Left ventricle myocardium inferior (tissue), 1 donor: ENCODE measurements at regions not wholly inside any gene's neighbourhood (a gene's known extent, or its start where the extent isn't known, plus 50 kb on each side); places are given as distances from the start of the nearest gene placed in this dataset.

Experiments used
- DNase-seq: peaks from one replicate; pipeline ENCODE4 v3.0.0-alpha.2; 2020
- H3K27ac ChIP-seq: fragments of 200-600 bp; replicated peaks from 2 replicates; pipeline ENCODE4 v1.8.0; 2021
- H3K27me3 ChIP-seq: fragments of 200-600 bp; 2 replicates; pipeline ENCODE4 v1.8.0; 2021; ENCODE audit warnings: low read depth
- H3K36me3 ChIP-seq: fragments of 200-600 bp; 2 replicates; pipeline ENCODE4 v1.8.0; 2021
- H3K4me1 ChIP-seq: fragments of 200-600 bp; 2 replicates; pipeline ENCODE4 v1.8.0; 2021
- H3K4me3 ChIP-seq: fragments of 200-600 bp; 2 replicates; pipeline ENCODE4 v1.8.0; 2021; ENCODE audit warnings: mild to moderate bottlenecking, moderate library complexity
- H3K9me3 ChIP-seq: fragments of 200-600 bp; replicated peaks from 2 replicates; pipeline ENCODE4 v1.8.0; 2021
- intact Hi-C: fragments of 100-400 bp; cut with micrococcal nuclease; formaldehyde crosslinking; loops from one replicate; pipeline ENCODE4 v1.11.0; 2022
- TF ChIP-seq, protein P1 (sequence below): fragments of 200-600 bp; IDR thresholded peaks from 2 replicates; pipeline ENCODE4 v1.8.0; 2021; ENCODE audit warnings: antibody characterized with exemption, mild to moderate bottlenecking, borderline replicate concordance
- donor health status: DM: no; HTN: yes; CAD: no; lungs with severe emphysema.

- intact Hi-C loops = no loop called here
- TF ChIP-seq, protein P1, sequence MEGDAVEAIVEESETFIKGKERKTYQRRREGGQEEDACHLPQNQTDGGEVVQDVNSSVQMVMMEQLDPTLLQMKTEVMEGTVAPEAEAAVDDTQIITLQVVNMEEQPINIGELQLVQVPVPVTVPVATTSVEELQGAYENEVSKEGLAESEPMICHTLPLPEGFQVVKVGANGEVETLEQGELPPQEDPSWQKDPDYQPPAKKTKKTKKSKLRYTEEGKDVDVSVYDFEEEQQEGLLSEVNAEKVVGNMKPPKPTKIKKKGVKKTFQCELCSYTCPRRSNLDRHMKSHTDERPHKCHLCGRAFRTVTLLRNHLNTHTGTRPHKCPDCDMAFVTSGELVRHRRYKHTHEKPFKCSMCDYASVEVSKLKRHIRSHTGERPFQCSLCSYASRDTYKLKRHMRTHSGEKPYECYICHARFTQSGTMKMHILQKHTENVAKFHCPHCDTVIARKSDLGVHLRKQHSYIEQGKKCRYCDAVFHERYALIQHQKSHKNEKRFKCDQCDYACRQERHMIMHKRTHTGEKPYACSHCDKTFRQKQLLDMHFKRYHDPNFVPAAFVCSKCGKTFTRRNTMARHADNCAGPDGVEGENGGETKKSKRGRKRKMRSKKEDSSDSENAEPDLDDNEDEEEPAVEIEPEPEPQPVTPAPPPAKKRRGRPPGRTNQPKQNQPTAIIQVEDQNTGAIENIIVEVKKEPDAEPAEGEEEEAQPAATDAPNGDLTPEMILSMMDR = no peak
- H3K36me3 ChIP-seq = no peaks in the 10 kb centered on the region
- DNase-seq = no peak
- no peaks in the 10 kb centered on the region for H3K9me3 ChIP-seq
- no peaks in the 10 kb centered on the region for H3K4me1 ChIP-seq
- H3K27ac ChIP-seq = no peak overlapping the region
- H3K27me3 ChIP-seq = no peaks in the 10 kb centered on the region
- H3K4me3 ChIP-seq = no peak overlapping the region
Measured at GRCh38 chrX:128739539-128739938, 687.3 kb upstream of the ACTRT1 start.

DNA sequence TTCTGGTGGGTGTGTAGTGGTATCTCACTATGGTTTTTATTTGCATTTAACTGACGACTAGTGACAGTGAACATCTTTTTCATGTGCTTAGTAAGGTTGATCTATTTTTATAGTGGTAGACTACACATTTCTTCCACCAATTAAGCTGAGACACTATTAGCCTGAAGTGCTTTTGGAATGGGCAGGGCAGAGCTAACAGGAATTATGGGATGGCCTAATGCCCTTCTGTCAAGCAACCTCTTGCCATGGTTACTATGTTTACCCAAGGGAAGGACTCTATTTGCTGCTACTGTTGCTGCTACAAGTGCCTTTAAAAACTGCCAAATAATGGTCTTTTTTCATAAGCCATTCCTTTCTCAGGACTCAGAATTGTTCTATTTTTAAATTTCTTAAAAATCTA, 676.7 kb upstream of the ACTRT1 start:
- TF ChIP-seq, protein P1 = no peak
- Histone ChIP-seq H3K4me3 (no peak overlapping the region), H3K36me3 (no peaks in the 10 kb centered on the region), H3K4me1 (no peaks in the 10 kb centered on the region), H3K27me3 (no peaks in the 10 kb centered on the region), H3K9me3 (no peaks in the 10 kb centered on the region), H3K27ac (no peak overlapping the region)
- no peak for DNase-seq
- intact Hi-C loops = no loop called here

DNA sequence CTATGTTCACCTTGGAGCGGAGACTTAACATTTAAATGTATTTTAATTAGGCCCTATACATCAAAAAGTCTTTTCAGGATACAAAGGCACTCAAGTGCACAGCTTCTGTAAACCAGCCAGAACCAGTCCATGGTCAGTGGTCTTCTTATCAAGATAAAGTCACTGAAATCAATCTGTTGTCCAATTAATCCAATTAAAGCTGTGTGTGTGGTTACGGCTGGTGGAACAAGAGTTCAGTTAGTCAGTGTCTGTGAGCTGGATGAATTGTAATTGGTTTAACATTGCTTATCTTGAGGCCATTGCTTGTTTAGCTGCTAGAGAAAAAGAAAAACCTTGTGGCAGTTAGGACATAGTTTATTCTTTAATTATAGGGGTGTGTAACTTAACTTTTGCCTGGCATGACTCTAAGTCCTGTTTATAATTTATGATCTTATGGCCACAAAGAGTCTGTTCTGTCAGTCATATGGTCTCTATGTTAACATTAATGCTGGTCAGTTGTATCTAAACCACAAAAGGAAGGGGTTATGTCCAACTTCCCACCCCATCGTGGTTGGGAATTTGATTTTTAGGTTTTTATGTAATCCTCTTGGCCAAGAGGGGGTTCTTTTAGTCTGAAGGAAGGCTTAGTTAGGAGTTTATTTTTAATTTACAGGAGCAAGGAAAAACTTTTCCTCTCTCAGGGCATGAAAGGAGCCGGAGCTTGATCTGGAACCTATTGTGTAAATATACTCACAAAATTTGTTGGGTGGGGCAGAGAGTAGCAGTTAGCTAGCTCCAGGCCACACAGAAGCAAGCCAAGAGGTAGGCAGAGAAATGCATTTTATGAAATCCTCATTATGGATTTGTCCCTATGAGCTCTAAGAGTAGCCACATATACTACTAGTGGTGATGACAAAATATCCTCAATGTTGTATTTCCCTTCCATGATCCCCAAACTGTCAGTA, 665.7 kb upstream of the ACTRT1 start:
- H3K4me3 ChIP-seq = no peak overlapping the region
- no peaks in the 10 kb centered on the region for H3K4me1 ChIP-seq
- H3K27ac ChIP-seq = no peak overlapping the region
- TF ChIP-seq, protein P1 = no peak
- DNase-seq = no peak
- no peaks in the 10 kb centered on the region for H3K9me3 ChIP-seq
- intact Hi-C loops = no loop called here
- H3K36me3 ChIP-seq = no peaks in the 10 kb centered on the region
- H3K27me3 ChIP-seq = no peaks in the 10 kb centered on the region

- Histone ChIP-seq H3K9me3 (no peaks in the 10 kb centered on the region), H3K27ac (no peak overlapping the region), H3K4me1 (no peaks in the 10 kb centered on the region), H3K4me3 (no peak overlapping the region), H3K27me3 (no peaks in the 10 kb centered on the region), H3K36me3 (no peaks in the 10 kb centered on the region)
- TF ChIP-seq, protein P1 = no peak
- no peak for DNase-seq
- intact Hi-C loops = no loop called here
Measured at GRCh38 chrX:128714425-128714824, 662.2 kb upstream of the ACTRT1 start.

- H3K36me3 ChIP-seq = no peaks in the 10 kb centered on the region
- H3K27me3 ChIP-seq = no peaks in the 10 kb centered on the region
- no peaks in the 10 kb centered on the region for H3K4me1 ChIP-seq
- intact Hi-C loops = no loop called here
- no peak for DNase-seq
- TF ChIP-seq, protein P1 = no peak
- no peaks in the 10 kb centered on the region for H3K9me3 ChIP-seq
- no peak overlapping the region for H3K27ac ChIP-seq
- H3K4me3 ChIP-seq = no peak overlapping the region
Measured at GRCh38 chrX:128699716-128700285, 647.6 kb upstream of the ACTRT1 start.
